A549 (cell line): ENCODE measurements at regions not wholly inside any gene's neighbourhood (a gene's known extent, or its start where the extent isn't known, plus 50 kb on each side); places are given as distances from the start of the nearest gene placed in this dataset.

Experiments
- CEBPB ChIP-seq, 2 experiments: fragments of >200 bp in 1 of 2; sonication (Bioruptor Twin) in 1 of 2; formaldehyde crosslinking in 1 of 2; IDR thresholded peaks; 2 replicates each; pipeline ENCODE4 v1.6.1; 2012 to 2016
- CTCF ChIP-seq: fragments of >200 bp; sonication (Bioruptor Twin); formaldehyde crosslinking; IDR thresholded peaks from 3 replicates; pipeline ENCODE4 v1.5.1; 2016
- EHF ChIP-seq: fragments of 250-450 bp; sonication (Bioruptor Pico); IDR thresholded peaks from 2 replicates; pipeline ENCODE4 v1.5.0; 2020; ENCODE audit warnings: mild to moderate bottlenecking
- PBX3 ChIP-seq: IDR thresholded peaks from 2 replicates; pipeline ENCODE4 v1.6.1; 2012
- TF ChIP-seq, protein P1 (sequence below): fragments of >200 bp; sonication (Bioruptor Twin); formaldehyde crosslinking; IDR thresholded peaks from 3 replicates; pipeline ENCODE4 v1.6.1; 2016

GRCh38 chr4:179867300-179867878 is 2375.8 kb upstream of the TENM3 start:
- no peak for TF ChIP-seq PBX3
- TF ChIP-seq CTCF = peak; percentile 40
- TF ChIP-seq, protein P1, sequence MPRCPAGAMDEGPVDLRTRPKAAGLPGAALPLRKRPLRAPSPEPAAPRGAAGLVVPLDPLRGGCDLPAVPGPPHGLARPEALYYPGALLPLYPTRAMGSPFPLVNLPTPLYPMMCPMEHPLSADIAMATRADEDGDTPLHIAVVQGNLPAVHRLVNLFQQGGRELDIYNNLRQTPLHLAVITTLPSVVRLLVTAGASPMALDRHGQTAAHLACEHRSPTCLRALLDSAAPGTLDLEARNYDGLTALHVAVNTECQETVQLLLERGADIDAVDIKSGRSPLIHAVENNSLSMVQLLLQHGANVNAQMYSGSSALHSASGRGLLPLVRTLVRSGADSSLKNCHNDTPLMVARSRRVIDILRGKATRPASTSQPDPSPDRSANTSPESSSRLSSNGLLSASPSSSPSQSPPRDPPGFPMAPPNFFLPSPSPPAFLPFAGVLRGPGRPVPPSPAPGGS = no peak
- TF ChIP-seq EHF (CRISPR knock-in tag) = no peak
- no peak for TF ChIP-seq CEBPB (IDR thresholded peaks at IDR 0.05)
